Mucosa of stomach (tissue), 1 donor: ENCODE measurements at regions not wholly inside any gene's neighbourhood (a gene's known extent, or its start where the extent isn't known, plus 50 kb on each side); places are given as distances from the start of the nearest gene placed in this dataset.

ENCODE experiments used
- H3K27me3 ChIP-seq: one replicate; pipeline ENCODE4 v1.7.0; 2013; ENCODE audit warnings: mild to moderate bottlenecking, low read length; ENCODE audit not compliant: control insufficient read depth, insufficient read depth
- H3K36me3 ChIP-seq: one replicate; pipeline ENCODE4 v1.7.0; 2013; ENCODE audit warnings: low read length; ENCODE audit not compliant: control insufficient read depth, insufficient read depth
- H3K4me1 ChIP-seq: one replicate; pipeline ENCODE4 v1.7.0; 2013; ENCODE audit warnings: mild to moderate bottlenecking, low read length; ENCODE audit not compliant: control insufficient read depth, insufficient read depth
- H3K4me3 ChIP-seq: one replicate; pipeline ENCODE4 v1.7.0; 2013; ENCODE audit warnings: low read length
- H3K9ac ChIP-seq: one replicate; pipeline ENCODE4 v1.7.0; 2013; ENCODE audit warnings: mild to moderate bottlenecking, low read length, moderate library complexity
- H3K9me3 ChIP-seq: one replicate; pipeline ENCODE4 v1.7.0; 2013; ENCODE audit warnings: mild to moderate bottlenecking, low read length, moderate library complexity; ENCODE audit not compliant: control insufficient read depth
- donor health status: Pancreatic carcinoma.

DNA sequence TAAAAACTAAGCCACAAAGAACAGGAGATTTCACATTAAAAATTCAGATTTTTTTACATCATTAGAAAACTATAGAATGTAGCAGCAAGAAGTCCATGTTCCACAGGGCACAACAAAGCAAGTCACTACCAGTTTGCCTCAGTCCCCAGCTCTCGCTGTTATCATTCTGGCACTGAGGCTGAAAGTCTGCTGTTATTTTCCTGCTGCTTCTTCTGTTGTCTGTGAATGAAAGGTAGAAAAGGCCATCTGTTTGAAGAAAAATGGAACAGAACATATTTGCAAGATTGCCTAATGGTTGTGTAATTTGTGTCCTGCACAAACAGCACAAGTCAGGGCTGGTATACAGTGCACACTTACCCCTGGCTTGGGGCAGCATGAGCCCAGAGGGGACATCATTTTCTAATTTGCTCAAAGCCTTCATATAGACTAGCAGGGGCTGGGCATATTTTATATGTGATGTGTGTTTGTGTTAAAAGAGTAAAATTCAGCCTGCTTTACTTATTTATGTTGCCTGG lies 105.6 kb upstream of the COG2 start:
- Histone ChIP-seq H3K9me3 (no peaks in the 10 kb centered on the region), H3K4me1 (no peaks in the 10 kb centered on the region), H3K4me3 (no peak overlapping the region), H3K36me3 (no peaks in the 10 kb centered on the region), H3K27me3 (no peaks in the 10 kb centered on the region), H3K9ac (no peak overlapping the region)

- Histone ChIP-seq H3K4me3 (no peak overlapping the region), H3K27me3 (no peaks in the 10 kb centered on the region), H3K4me1 (no peaks in the 10 kb centered on the region), H3K9me3 (no peaks in the 10 kb centered on the region), H3K9ac (no peak overlapping the region), H3K36me3 (no peaks in the 10 kb centered on the region)
These were observed 108.1 kb upstream of the COG2 start for GRCh38 chr1:230534224-230534623.

GRCh38 chr1:230531103-230531502 lies 105.0 kb upstream of the PGBD5 start:
- no peak overlapping the region for H3K4me3 ChIP-seq
- H3K36me3 ChIP-seq: no peaks in the 10 kb centered on the region
- H3K9ac ChIP-seq: no peak overlapping the region
- H3K4me1 ChIP-seq: no peaks in the 10 kb centered on the region
- H3K27me3 ChIP-seq: no peaks in the 10 kb centered on the region
- H3K9me3 ChIP-seq: no peaks in the 10 kb centered on the region

DNA sequence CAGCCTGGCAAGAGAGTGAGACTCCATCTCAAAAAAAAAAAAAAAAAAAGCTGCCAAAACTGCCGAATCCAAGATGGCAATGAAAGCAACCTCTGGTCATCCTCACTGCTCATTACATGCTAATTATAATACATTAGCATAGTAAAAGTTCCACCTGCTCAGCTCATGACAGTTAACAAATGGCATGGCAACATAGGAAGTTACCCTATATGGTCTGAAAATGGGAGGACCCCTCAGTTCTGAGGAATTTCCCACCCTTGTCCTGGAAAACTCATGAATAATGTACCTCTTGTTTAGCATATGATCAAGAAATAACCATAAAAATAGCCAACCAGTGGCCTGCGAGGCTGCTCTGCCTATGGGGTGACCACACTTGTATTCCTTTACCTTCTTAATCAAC lies 93.1 kb upstream of the PGBD5 start:
- Histone ChIP-seq H3K36me3 (no peaks in the 10 kb centered on the region), H3K4me1 (no peaks in the 10 kb centered on the region), H3K27me3 (no peaks in the 10 kb centered on the region), H3K4me3 (no peak overlapping the region), H3K9me3 (no peaks in the 10 kb centered on the region), H3K9ac (no peak overlapping the region)

DNA sequence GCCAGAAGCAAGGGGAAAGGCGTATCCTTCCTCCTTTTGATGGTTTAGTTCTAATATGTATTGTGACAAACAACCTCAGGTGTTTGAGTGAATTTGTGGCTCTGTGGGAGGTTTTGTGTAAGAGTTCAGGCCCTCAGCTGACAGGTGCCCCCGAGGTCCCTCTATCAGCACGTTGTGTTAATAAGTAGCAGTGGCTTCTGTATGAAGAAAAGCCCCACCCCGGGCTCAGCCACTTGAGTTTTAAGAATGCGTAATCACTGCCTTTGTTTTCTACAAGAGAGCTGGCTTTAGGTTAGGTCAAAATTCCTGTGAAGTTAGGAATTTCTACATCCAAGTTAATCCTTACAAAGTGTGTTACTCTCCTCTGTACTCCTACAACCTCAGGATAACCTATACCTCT lies 92.4 kb upstream of the PGBD5 start:
- H3K4me3 ChIP-seq: no peak overlapping the region
- no peaks in the 10 kb centered on the region for H3K4me1 ChIP-seq
- H3K27me3 ChIP-seq: no peaks in the 10 kb centered on the region
- no peaks in the 10 kb centered on the region for H3K36me3 ChIP-seq
- no peaks in the 10 kb centered on the region for H3K9me3 ChIP-seq
- no peak overlapping the region for H3K9ac ChIP-seq

DNA sequence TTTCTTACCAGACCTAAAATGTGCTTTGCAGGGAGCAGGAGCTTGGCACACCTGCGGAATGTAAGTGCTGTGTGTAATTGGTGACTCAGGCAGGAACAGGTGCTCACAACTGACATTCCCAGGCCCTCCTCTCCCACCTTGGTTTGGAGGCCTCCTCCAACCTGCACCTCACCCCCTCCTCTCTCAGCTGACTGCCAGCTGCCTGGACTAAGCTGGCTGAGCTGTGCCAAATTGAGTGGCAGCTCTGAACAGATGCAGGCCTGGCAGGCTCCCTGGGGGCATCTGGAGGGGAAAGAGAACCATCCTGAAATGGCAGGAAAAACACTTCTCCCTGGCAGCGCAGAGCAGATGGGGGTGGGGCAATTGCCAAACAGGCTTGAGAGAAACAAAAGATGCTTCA lies 91.7 kb upstream of the PGBD5 start:
- no peak overlapping the region for H3K4me3 ChIP-seq
- H3K27me3 ChIP-seq: no peaks in the 10 kb centered on the region
- no peaks in the 10 kb centered on the region for H3K9me3 ChIP-seq
- no peaks in the 10 kb centered on the region for H3K36me3 ChIP-seq
- no peak overlapping the region for H3K9ac ChIP-seq
- no peaks in the 10 kb centered on the region for H3K4me1 ChIP-seq

DNA sequence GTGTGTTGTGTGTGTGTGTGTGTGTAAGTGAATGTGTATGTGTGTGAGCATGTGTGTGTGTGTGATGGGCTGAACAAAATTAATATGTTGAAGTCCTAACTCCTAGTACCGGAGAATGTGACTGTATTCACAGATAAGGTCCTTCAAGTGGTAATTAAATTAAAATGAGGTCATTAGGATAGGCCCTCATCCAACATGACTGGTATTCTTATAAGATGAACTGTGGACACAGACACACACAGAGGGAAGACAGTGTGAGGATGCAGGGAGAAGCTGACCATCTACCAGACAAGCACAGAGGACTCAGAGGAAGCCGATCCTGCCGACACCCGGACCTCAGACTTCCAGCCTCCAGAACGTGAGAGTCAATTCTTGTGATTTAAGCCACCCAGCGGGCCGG lies 91.2 kb upstream of the PGBD5 start:
- Histone ChIP-seq H3K4me3 (no peak overlapping the region), H3K9ac (no peak overlapping the region), H3K27me3 (no peaks in the 10 kb centered on the region), H3K9me3 (no peaks in the 10 kb centered on the region), H3K36me3 (no peaks in the 10 kb centered on the region), H3K4me1 (no peaks in the 10 kb centered on the region)

- Histone ChIP-seq H3K4me1 (no peaks in the 10 kb centered on the region), H3K9ac (no peak overlapping the region), H3K9me3 (no peaks in the 10 kb centered on the region), H3K36me3 (no peaks in the 10 kb centered on the region), H3K27me3 (no peaks in the 10 kb centered on the region), H3K4me3 (no peak overlapping the region)
These were observed 90.8 kb upstream of the PGBD5 start for GRCh38 chr1:230516889-230517288.

- Histone ChIP-seq H3K27me3 (no peaks in the 10 kb centered on the region), H3K4me3 (no peak overlapping the region), H3K9me3 (no peaks in the 10 kb centered on the region), H3K4me1 (no peaks in the 10 kb centered on the region), H3K9ac (no peak overlapping the region), H3K36me3 (no peaks in the 10 kb centered on the region)
These were observed 89.5 kb upstream of the PGBD5 start for GRCh38 chr1:230515451-230516145.

DNA sequence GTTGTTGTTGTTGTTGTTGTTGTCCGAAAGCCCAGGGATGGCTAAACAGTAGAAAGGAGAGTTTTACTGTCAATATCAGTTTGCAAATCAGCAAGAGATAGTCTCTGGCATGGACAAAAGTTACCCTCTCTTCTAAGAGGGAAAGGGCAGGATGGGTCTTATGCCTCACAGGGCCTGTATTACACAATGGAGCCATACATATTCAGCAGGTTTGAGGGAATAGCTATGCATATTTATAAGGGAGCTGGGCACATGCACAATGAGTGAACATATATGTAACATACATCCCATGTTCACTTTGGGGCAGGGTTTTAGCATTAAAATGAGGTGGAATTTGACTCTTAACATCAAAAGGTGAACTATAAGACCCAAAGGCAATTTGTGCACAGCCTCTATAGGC lies 84.4 kb upstream of the PGBD5 start:
- H3K4me3 ChIP-seq: no peak overlapping the region
- peaks cover 8% of the 10 kb centered on the region for H3K4me1 ChIP-seq
- H3K36me3 ChIP-seq: no peaks in the 10 kb centered on the region
- H3K9me3 ChIP-seq: no peaks in the 10 kb centered on the region
- H3K27me3 ChIP-seq: no peaks in the 10 kb centered on the region
- H3K9ac ChIP-seq: no peak overlapping the region

DNA sequence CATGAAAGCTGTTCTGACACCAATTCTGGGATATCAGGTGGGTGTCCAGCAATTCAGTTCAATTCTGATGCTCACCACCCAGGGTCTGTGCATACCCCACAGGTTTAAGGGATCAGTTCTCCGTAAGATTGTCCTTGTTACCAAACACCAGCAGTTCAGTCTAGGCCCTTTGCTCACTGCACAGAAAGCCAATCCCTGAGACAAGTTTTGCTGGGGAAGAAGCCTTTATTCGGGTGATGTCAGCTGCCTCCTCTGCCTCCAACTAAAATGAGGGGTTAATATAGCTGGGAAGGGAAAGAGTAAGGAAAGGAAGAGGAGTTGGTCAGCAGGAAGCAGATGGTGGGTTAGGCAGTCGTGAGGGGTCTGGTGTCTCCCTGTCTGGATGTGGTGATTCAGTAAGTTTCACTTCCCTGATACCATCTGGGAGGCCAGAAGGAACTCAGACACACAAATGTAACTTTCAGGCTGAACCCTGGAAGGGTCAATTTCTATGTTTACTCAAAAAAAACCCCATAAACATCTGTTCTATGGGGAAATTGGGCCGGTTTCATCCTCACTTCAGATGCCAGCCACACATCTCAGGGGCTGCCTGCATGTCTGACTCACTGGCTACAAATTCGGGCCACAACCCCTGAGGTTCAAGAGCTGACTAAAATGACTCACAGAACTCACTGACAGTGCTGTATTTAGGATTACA lies 83.3 kb upstream of the PGBD5 start:
- no peaks in the 10 kb centered on the region for H3K9me3 ChIP-seq
- peaks cover 8% of the 10 kb centered on the region for H3K4me1 ChIP-seq
- no peak overlapping the region for H3K4me3 ChIP-seq
- no peak overlapping the region for H3K9ac ChIP-seq
- no peaks in the 10 kb centered on the region for H3K36me3 ChIP-seq
- no peaks in the 10 kb centered on the region for H3K27me3 ChIP-seq

GRCh38 chr1:230507666-230508402 lies 81.7 kb upstream of the PGBD5 start:
- H3K4me3 ChIP-seq: no peak overlapping the region
- no peaks in the 10 kb centered on the region for H3K27me3 ChIP-seq
- H3K9me3 ChIP-seq: no peaks in the 10 kb centered on the region
- no peaks in the 10 kb centered on the region for H3K36me3 ChIP-seq
- peaks cover 8% of the 10 kb centered on the region for H3K4me1 ChIP-seq
- H3K9ac ChIP-seq: no peak overlapping the region
